HG03439 (cell line): ENCODE measurements at regions not wholly inside any gene's neighbourhood (a gene's known extent, or its start where the extent isn't known, plus 50 kb on each side); places are given as distances from the start of the nearest gene placed in this dataset.

Source experiments
- ATAC-seq: cut with Tn5 transposase; IDR thresholded peaks from one replicate; pipeline ENCODE4 v1.9.1; 2021; ENCODE audit warnings: mild to moderate bottlenecking, moderate library complexity; ENCODE audit not compliant: unreplicated experiment

- ATAC-seq, result no peak
Measured at GRCh38 chr22:17269224-17269606, 50.0 kb upstream of the ADA2 start.
